DMS53 treated with DMSO at 0.1 percent for 48 hours (cell line): ENCODE measurements at regions not wholly inside any gene's neighbourhood (a gene's known extent, or its start where the extent isn't known, plus 50 kb on each side); places are given as distances from the start of the nearest gene placed in this dataset.

ENCODE experiments used
- DNase-seq: peaks from one replicate; lab custom pipeline; 2025; ENCODE audit not compliant: unreplicated experiment; lab: John Stamatoyannopoulos, UW

DNA sequence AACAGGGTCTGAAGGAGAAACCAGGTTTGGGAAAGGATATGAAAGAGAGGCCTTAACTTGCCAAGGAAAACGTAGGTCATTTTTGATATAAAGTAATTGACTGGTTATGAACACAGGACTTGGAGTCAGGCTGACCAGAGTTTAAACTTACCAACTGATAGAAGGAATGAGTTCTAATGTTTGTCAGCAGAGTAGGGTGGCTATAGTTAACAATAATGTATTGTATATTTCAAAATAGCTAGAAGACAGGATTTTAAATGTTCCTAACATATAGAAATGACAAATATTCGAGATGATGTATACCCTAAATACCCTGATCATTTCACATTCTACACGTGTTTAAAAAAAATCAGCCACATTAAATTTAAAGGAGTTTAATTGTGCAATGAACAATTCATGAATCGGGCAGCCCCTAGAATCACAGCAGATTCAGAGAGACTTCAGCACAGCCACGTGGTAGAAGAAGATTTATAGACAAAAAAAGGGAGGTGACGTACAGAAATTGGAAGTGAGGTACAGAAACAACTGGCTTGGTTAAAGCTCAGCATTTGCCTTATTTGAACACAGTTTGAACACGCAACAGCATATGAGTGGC, 52.5 kb upstream of the PLEKHG7 start:
- DNase-seq: no peak

DNA sequence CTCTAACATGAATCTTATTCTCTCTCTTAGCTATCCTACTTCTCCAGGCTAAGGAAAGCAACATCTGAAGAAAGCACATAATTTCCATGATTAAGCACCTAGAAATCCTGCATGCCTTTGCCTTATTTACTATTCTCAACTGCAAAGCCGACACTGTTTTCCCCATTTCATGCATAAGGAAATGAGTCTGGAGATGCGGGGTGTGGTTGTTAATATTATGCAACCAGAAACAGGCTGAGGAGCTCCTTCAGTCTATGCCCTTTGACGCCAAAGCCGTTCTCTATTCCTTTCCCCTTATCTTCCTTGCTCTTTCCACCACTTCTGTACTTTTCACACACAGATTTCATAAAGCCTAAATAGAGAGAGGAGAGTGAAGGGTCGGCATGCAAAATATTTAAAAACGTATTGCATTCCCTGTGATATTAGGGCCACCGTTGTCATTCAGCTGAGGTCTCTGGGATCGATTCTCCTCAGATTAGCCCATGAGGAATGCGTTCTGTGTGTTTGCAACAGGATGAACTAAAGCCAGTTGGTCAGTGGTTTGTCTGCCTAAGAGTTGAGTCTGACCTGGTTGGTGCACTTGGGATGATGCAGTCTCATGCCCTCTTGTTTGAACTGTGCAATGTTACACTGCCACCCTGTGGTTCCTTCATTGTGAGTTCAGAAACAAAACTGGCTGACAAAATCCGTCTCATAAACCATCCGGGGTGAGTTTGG, 53.1 kb upstream of the PLEKHG7 start:
- DNase-seq: peak; percentile 81

DNA sequence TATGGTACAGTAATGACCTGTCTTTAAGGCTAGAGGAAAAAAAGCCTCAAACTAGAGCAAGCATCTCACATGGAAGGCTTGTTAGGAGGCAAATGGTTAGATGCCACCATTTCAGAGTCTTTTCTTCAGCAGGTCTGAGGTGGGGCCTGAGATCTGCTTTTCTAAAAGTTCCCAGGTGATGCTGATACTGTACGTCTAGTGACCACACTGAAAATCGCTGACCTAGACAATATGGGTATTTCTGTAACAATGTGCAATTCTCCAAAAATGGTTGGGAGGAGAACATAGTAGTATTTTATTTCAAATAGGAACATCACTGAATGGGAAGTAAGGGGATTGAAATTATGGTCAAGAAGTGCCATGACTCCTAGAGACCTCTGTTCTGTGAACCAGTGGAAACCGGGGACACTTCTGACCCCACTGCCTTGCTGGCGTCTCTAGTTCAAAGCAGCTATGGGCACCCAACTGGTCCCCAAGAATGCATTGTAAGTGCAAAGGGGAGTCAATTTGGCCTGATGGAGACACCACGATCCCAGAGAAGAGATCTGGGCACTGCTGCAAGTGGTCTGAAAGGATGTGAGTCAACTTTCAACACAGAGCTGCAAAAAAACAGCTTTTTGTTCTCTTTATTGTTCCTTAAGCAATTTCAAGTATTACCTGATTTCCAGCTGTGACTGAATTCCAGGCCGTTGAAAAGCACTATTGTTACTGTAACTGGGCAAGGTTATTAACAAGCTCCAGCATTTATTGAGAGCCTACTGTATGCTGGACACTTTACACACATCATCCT, 54.4 kb upstream of the PLEKHG7 start:
- DNase-seq: no peak

DNA sequence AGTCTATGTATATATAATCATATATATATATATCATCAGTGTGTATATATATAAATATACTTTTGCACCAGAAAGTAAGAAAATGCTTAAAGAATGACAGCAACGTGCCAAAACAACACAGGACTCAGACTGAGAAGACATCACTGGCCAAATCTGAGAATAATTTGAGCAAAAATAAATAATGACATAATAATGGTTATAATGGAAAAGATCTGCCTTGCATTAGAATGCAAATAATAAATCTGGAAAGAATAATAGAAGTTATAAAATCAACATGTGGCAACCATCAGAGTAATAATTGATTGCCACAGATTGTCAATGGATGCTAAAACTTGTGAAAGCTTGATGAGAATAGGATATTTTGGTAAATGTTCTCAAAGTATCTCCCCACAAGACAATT, 61.5 kb upstream of the PLEKHG7 start:
- no peak for DNase-seq

DNA sequence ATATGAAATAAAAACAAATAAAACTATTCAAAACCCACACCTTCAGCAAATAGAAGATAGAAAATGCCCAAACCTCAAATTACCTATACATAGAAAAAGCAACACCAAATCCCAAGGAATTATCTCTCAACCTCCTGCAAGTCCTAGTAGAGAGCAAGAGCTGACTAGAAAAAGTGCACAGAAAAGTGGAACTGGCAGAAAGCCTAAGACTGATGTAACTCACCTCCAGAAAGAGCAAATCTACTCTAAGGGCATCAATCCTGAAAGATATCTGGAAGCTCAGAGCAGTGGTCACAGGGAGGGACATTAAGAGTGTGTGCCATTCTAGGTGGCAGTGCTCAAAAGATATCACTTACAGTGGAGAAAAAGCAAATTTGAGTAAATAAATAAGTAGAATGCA, 62.1 kb upstream of the PLEKHG7 start:
- DNase-seq: no peak

DNA sequence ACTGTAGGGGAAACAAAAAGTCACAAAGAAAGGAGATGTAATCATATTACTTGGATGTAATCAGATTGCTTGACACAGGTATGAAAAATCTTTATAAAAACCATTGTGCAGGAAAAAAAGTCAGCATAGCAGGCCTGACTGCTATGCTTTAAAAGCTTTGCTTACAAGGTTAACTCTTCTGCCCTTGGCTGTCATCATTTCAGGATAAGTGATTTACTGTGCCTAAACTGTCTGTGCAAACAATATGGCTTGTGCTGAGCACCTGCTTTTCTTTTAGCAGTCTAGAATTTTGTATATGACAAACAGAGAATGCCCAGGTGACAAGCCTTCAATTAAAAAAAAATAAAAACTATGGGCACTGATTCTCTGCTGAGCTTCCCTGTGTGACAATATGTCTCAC, 63.8 kb upstream of the PLEKHG7 start:
- DNase-seq: peak; percentile 88

DNA sequence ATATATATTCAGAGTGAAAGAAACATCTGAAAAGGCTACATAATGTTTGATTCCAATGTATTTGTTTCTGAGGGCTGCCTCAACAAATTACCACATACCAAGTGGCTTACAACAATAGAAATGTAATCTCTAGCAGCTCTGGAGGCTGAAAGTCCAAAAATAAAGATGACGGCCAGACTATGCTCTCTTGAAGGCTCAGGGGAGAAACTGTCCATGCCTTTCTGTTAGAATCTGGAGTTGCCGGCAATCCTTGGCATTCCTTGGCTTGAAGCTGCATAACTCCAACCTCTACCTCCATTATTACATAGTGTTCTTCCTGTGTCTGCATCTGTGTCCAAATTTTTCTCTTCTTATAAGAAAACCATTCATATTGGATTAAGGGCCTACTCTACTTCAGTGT, 68.1 kb upstream of the PLEKHG7 start:
- no peak for DNase-seq

DNA sequence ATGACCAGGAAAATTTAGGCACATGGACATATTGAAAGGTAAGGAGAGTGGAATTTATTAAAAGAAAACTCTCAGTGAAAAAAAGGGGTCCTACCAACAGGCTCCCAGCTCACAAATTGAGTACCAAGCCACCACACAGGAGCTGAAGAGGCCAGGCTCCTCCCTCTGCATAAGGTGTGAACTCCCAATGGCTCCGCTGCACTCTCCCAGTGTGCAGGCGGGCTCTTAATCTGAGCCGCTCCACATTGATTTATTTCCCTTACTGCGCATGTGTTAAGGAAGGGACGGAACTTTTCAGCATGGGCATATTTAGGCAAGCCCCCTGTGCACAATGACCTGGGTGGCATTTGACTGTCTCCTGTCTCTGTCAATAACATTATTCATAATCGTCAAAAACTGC, 68.6 kb upstream of the PLEKHG7 start:
- DNase-seq: no peak

DNA sequence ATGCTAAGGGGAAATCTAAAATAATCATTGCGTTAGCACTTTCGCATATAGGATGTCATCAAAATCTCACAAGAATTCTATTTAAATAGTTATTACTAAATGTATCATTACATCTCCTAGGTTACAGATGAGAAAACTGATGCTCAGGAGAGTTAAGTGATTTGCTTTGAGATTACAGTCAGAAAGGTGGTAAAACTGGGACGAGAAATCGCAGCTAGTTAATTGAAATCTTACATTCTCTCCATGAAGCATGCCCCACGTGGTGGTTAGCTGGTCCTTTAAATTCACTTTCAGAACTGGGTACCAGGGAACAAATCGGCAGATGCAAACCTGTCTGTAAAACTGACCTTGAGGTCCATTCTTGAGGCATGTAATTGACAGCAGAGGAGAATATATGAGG, 71.8 kb upstream of the PLEKHG7 start:
- DNase-seq: no peak

DNA sequence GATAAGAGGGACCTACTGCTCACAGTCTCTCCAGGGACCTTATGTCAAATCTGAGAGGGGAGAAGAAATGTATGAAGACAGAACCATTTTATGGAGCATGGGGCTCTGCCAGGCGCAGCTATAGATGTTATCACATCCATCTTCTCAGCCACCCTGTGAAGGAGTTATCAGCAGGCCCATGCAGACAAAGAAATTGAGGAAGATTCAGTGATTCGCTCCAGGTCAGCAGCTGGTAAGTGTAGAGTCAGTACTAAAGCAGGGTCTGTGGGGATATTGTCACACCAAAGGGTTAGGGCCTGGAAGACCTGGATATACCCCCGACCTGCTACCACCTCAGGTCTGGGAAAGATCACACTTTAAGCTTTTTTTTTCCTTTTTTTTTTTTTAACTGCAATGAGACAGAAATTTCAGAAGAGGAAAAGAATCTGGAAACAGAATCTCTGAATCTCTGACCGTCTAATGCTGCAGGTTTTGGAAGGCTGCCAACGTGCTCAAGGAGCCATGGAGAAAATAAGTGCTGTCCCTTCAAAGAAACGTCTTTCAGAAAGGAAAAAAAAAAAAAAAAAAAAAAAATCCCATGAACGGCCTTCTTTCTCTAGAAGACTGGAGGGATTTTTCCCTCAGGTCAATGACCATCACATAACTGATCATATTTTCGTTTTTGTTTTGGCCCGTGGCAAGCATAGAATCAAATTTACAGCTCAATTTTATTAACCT, 73.3 kb upstream of the PLEKHG7 start:
- no peak for DNase-seq

DNA sequence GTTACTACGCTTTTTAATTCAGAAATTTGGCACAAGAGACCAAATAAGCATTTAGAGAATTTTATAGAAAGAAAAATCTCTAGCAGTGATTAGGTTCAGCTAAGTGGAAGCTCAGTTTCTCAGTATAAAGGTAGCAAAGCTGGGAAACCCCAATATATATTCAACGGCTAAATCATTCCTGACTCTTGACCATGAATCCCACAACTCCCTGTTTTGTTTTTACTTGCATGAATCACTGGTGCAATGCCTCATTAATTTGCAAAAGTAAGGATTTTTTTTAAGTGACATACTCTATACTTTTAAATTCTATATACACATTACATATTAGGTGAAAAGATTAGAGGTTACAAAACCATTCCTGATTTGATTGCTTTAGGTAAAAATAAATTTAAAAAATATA, 74.3 kb upstream of the PLEKHG7 start:
- no peak for DNase-seq

DNA sequence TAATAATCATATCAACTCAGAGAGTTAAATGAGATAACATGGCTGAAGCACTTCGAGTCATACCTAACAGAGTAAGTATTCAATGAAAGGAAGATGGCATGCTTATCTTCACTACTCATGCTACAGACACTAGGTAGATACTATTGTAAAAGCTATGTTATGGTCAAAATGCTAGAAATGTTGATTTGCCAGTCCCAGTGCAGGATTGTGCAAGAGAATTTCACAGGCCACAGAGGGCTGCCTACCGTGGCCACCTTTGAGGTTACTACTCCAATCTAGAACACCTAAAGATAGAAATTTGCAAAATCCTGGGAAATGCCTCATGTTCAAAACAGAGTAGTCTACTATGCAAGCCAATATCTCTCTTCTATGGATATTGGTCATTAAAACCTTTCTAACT, 75.3 kb upstream of the PLEKHG7 start:
- no peak for DNase-seq

DNA sequence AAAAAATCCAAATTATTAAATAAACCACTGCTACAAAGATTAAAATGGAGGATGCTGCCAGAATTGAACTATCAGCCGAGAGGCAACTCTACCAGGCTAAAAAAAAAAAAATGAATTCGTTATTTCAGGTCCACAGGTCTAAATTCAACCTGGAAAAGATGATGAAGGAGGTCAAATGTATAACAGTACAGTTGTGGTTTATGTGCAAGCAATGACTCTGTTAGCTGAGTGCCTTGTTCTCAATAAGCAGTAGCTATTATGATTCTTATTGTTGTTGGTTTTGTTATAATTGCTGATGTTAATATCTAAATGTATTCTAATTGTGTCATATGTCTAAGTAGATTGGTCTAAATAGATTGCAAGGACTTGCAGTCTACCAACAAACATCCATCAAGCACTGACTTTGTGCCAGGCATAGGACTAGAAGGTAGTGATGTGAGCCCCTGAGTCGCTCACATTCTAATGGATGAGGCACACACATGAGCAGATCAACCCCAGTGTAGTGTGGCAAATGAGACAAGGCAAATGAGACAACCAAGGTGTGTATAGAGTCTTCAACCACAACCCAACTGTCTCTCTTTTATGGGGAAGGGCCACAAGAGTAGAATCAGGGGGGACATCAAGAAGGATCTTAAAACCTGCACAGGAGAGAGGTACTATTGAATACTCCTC, 77.0 kb upstream of the PLEKHG7 start:
- DNase-seq: no peak

DNA sequence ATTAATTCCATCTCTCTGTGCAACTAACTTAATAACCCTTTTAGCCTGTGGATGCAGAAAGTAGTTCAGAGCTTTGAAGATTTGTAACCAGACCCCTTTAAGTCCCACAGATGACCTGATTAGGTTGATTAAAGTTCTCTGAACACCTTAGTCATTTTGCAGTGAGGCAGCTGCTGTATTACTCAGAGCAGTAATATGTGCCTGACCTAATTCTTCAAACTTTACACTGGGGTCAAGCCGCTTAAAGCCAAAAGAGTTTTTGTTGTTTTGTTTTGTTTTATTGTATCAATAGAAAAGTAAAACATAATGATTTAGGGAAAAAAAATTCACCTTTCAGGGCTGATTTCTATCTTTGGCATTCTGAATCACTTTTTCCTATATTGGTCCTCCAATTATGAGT, 78.6 kb upstream of the PLEKHG7 start:
- no peak for DNase-seq

DNA sequence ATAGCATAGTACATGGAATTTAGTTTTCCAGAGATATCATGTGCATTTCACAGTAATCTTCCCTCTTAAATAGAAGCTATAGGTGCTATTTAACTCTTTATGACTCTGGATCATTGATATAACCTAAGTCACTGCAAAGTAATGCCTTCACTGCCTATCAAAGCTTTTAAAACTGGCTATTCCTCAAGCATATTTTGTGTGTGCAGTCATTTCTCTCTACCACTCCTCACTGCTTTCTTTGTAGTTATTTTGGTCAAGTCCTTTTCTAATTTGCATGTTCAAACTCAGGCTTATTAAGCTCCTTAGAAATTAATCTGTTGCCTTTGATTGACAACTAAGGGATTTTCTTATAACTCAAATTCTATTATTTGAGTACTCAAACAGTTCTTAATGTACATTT, 79.4 kb upstream of the PLEKHG7 start:
- DNase-seq: no peak

DNA sequence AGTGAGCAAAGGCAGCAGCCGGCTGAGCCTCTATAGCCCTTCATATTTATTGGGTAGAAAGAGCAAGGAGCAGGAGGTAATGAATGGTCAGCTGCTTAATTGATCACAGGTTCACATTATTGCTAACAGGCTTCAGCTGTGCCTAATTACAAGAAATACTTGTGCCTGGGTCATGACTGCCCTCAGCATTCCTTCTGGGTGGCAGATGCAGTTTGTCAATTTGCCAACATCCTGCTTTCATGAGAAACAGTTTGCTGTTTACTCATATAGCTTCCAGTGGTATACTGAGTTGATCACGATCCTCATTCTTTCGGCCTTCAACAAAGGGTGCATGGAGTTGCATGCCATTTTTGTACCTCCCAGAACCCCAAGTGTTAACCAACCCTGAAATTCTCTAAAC, 81.0 kb upstream of the PLEKHG7 start:
- no peak for DNase-seq

DNA sequence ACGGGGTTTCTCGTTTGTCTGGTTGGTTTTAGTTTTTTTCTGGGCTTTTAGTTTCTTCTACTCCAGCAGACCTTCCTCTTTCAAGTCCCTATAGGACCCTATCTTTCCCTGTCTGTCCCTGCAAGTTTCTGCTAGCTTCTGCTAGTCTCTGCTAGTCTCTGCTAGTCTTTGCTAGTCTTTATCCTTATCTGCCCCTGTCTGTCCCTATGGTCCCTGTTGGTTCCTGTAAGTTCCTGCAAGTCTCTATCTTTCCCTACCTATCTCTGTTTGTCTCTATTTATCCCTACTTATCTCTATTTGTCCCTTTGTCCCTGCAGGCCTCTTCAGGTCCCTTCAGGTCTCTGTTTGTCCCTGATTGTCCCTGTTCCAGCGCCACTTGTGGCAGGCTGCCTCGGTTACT, 81.5 kb upstream of the PLEKHG7 start:
- no peak for DNase-seq

DNA sequence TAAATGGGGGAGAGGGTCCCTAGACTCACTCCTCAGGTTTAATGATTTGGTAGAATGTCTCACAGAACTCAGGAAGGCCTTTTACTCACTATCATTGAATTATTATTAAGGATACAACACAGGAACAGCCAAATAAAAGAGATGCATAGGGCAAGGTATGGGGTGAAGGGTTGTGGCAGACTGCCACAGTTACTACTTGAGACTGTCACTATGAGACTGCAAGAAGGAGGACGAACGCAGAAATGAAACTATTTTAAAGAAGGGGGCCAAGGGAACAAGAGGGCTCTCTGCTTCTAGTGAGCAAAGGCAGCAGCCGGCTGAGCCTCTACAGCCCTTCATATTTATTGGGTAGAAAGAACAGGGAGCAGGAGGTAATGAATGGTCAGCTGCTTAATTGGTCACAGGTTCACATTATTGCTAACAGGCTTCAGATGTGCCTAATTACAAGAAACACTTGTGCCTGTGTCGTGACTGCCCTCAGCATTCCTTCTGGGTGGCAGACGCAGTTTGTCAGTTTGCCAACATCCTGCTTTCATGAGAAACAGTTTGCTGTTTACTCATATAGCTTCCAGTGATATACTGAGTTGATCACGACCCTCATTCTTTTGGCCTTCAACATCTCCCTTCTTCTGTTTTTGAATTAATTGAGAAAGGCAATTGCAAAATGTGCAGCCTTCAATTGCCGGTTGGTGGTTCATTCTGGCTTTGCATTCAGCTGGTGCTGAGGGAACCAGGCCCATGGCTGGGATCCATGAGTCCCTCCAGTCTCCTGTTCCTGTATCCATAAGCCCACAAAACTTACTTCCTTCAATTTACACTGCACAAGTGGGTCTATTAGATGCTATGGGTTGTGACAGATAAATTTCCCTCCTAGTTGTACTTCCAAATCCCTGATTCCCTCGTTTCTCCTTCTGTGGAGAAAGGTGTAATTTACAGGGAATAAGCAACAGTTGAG, 82.8 kb upstream of the PLEKHG7 start:
- DNase-seq: no peak

DNA sequence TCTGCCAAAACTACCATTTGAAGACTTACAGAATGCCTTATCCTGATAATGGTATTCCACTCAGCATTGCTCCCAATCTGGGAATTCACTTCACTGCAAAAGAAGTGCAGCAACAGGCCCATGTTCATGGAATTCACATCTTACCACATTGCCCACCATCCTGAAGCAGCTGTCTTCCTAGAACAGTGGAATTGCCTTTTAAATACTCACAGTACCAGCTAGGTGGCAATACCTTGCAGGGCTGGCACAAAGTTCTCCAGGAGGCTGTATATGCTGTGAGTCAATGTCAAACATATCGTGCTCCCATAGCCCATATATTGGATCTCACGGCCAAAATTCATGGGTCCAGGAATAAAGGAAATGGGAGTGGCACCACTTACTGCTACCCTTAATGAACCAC, 83.8 kb upstream of the PLEKHG7 start:
- DNase-seq: no peak

DNA sequence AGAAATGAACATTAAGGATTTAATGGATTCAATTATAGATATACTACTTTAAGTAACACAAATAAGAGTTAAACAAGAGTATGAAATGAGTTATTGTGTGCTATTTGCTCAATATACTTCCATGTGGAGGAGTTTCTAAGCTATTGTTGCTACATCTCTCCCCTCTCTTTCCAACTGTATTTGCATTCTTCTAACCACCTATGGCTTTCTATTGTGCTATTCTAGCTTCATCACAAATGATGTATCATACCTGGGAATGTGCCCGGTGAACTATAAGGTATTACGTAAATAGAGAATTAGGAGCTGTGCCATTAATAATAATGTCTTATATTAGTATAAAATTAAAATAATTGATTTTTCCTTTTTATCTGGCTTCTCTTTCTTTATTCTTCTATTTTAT, 87.1 kb upstream of the PLEKHG7 start:
- DNase-seq: no peak
